HG03565 (cell line): ENCODE measurements at regions not wholly inside any gene's neighbourhood (a gene's known extent, or its start where the extent isn't known, plus 50 kb on each side); places are given as distances from the start of the nearest gene placed in this dataset.
"Not testable (repeated sequence)": the region's sequence is repeated elsewhere in the genome, so short reads cannot be mapped to it uniquely, and the experiment has no call there.

Experiments
- ATAC-seq: cut with Tn5 transposase; IDR thresholded peaks from one replicate; pipeline ENCODE4 v1.9.1; 2021; ENCODE audit warnings: mild to moderate bottlenecking, moderate library complexity; ENCODE audit not compliant: unreplicated experiment

DNA sequence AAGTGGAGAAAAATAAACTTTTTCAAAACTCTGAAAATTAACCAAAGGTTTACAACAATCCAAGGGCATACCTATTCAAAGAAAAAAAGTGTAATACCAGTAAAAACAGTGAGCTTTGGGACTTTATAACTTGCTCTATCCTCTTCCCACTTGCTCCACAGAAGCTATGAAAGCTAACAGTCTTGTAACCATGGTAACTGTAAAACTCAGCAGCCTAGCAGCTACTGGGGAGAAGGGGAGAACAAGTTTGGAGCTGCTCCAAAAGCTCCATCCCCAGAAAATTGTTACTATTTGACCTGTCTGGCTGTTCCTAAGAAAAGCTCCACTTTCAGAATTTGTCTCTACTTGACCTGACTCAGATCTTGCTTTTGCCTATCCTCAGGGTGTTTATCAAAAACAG is 191.5 kb downstream of the OTUD1 start:
- no peak for ATAC-seq

DNA sequence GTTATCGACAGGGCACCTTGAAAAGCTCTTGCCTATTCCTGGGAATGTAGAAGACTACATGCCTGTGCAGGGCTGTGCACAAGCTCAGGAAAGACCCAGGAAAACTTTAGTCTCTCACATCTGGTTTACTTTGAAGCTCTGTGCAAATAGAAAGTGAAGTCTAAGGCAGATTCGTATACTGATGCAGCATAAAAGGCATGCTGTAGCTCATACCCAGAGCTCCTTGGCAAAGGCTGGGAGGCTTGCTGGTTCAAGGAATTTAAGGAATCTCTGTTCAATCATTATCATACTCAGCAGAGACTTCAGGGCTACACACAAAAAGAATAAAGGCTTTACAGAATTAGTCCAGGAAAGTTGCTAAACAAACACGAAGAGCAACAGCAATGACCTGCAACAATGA is 192.0 kb downstream of the OTUD1 start:
- ATAC-seq, result no peak

DNA sequence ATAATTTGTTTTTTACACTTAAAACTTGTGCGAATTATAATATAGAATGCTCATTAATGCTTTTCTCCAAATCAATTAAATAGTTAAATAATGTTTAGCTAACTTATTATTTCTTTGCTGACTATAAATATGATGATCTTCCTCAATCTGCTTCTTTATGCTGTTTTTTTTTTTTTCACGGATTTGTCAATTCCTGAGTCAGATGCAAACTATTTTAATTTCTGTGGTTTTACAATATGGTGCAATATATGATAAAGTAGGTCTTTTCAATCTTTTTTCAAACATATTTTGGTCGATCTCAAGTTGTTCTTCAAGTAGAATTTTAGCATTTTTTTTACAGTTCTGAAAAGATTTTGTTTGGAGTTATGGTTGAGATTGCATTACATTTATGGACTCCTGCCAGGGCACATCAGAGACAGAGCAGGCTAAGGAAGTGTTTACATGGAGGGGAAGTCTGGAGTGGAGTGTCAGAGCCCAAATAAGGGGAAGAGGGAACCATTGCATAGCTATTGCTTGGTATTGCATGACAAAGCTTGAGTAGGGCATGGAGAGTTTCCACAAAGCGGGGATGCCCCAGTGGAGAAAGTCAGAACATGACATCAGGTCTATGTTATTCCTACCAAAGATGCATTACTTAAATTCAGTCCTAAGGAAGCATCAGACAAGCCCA is 204.4 kb downstream of the OTUD1 start:
- ATAC-seq, result no peak

DNA sequence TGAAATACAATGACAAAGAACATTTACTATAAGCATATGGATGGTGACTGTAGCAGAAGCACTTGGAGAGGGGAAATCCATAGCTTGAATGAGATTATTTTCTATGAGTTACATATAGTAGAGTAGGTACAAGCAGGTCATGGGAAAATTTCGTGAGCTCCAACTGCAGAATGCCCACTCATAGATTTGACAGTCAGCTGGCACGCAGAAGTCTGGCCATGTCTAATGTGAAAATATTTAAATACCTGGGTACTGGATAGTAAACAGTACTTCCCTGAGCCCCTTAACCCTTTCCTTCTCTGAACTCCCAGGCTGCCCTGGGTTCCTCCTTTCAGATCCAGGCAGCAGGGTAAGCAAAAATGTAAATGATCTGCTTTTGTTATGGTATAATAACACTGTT is 209.7 kb downstream of the OTUD1 start:
- ATAC-seq, result no peak

DNA sequence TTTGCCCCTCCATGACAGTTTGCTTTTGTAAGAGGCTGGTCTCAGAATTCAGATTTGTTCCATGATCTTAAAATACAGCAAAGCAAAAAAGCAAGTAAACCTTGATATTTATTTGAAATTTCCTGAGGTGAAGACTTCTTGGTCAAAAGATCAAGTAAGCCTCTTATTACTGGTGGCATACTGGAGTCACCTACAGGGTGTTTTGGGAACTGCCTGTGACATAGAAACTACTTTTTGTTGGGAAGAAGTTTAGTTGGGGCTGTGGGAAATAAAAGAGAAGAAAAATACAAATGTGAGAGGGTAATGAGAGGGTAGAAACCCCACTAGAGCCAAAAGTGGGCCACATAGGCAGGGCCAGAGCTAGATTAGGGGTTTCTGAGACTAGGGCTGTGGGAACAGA is 217.9 kb downstream of the OTUD1 start:
- ATAC-seq, result no peak

DNA sequence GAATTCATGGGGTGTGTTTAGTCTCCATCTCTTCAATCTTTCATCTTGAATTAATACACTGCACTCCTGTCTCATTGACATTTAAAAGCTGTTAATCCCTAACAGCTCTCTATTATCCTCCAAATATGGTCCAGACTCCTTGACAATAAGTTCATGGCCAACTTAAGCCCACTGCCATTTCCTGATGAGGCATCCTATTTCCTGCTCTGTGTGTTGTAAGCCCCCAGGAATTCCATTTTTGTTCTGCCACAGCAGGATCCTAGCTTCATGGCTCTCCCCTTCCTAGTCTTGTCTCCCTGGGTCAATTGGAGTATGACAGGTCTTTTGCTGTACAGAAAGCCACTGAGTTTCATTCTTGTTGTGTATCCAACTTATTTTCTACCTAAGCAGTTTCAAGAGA is 218.8 kb downstream of the OTUD1 start:
- no peak for ATAC-seq

DNA sequence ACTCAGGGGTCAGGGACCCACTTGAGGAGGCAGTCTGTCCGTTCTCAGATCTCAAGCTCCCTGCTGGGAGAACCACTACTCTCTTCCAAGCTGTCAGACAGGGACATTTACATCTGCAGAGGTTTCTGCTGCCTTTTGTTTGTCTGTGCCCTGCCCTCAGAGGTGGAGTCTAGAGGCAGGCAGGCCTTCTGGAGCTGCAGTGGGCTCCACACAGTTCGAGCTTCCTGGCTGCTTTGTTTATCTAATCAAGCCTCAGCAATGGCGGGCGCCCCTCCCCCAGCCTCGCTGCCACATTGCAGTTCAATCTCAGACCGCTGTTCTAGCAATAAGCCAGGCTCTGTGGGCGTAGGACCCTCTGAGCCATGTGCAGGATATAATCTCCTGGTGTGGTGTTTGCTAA is 233.0 kb downstream of the OTUD1 start:
- ATAC-seq, result not testable (repeated sequence)

DNA sequence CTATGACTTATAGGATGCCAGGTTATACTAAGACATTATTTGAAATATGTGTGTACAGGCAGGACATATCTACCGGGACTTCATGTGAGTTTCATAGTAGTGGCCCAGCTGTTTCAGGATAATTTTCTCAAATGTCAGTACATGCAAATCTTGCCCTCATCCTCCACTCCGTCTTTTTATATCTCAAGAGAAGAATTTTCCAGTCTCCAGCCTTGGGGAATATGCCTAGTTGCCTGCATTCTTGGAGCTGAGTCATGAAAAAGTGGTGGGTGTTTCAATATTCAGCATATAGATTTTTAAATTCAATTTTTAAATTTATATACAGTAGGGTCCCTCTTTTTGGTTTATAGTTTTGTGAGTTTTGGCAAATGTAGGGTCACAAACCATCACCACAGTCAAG is 236.7 kb downstream of the OTUD1 start:
- no peak for ATAC-seq

DNA sequence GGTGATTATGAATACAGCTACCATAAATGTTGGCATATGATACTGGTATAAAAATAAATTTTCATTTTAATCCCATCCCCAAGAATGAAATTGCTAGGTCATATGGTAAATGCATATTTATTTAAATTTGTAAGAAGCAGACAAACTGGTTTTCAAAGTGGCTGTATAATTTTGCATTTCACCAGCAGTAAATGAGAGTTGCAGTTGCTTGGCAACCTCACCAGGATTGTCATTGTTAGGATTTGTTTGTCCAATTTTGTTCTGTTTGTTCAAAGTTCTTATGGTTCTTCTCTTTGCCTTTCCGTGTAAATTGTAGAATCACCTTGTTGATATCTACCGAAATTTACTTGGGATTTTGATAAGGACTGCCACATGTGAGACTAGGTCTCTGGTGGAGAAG is 237.4 kb downstream of the OTUD1 start:
- no peak for ATAC-seq

DNA sequence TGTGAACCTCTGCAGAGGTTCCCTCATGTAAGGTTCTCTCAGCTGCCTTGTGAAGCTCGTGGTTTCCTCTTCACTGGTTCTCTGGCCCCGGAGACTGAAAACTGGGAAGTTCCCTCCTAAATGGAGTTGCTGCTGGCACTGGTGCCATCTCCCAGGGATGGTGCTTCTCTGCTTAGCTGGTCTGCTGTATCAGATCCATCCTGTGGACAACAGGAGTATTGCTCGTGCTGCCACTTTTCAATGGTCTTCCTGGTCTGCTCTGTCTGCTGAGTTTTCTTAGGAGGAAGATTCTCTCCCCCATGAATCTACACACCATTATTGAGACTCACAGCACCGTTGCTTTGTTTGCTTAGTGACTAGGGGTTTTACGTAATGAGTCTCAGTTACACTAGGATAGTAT is 247.8 kb downstream of the OTUD1 start:
- ATAC-seq, result no peak

DNA sequence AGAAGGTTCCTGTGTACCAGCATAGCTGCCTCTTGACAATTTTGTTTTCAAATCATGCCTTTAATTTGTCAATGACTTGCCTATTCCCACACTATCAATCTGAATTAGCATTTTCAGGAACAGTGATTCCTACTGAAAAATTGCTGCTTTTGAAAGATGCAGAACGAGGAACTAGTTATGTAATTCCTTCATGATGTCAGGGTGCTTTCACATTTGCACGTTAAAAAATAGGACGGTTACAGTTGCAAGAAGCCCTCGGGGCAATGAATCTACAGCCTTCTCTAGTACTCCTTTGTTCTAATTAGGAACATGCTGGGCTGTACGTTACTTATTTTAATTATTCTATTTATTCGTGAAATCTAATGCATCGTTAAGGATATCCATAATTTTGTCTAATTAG is 253.9 kb downstream of the OTUD1 start:
- no peak for ATAC-seq

DNA sequence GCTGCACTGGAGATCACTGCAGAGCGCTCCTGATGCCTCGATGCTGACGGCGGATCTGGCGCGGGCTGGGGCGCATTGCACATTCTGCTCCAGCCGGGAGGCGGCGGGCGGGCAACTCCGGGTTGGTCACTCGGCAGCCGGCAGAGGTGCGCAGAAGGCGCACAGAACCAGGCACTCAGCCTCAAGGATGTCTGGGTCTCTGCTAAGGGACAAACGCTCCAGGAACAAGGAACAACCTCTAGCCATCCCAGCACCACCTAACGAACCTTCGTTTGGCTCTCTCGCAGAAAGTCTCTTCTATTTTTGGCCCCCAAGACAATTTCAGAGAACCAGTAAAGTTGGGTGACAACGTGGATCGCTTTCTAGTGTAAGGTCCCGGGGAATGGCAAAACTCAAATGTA is 254.6 kb downstream of the OTUD1 start:
- ATAC-seq, result no peak

DNA sequence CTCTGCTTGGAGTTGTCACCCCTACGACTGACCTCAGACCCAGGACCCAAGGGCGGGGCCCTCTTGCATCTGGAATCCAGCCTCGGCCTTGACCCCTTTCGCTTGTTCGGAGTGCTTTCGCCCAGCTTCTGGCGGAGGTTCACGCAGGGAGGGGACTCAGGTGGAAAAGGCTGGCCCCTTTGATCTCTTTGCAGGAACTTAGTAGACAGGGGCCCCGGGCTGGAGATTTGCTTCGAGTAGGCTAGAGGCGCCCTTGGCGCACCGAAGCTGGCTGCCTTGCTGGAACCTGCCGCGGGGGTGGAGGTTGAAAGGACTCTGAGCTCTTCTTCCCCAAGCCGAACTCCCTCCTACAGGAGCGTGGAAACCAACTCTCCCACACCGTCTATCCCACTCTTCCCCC is 255.1 kb downstream of the OTUD1 start:
- no peak for ATAC-seq

DNA sequence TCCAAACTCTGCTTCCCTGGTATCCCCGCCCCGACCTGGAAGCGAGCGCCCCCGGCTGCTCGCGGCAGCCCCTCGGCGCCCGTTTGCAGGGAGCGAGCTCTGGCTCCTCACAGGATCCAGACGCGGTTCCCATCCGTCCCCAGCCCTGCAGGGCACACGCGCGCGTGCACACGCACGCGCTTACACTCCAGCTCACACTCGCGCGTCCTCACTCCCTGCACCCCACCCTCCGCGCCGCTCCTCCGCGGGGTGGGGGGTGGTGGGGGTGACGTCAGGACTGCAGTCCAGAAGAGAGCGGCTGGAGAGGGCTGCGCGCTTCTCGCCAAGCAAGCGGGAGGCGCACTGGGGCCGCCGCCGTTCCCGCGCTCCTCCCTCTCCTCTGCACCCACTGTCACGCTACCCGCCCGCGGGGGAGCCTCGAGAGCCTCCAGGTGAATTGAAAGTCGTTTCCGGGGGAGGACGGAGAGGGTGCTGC is 255.6 kb downstream of the OTUD1 start:
- ATAC-seq, result no peak

DNA sequence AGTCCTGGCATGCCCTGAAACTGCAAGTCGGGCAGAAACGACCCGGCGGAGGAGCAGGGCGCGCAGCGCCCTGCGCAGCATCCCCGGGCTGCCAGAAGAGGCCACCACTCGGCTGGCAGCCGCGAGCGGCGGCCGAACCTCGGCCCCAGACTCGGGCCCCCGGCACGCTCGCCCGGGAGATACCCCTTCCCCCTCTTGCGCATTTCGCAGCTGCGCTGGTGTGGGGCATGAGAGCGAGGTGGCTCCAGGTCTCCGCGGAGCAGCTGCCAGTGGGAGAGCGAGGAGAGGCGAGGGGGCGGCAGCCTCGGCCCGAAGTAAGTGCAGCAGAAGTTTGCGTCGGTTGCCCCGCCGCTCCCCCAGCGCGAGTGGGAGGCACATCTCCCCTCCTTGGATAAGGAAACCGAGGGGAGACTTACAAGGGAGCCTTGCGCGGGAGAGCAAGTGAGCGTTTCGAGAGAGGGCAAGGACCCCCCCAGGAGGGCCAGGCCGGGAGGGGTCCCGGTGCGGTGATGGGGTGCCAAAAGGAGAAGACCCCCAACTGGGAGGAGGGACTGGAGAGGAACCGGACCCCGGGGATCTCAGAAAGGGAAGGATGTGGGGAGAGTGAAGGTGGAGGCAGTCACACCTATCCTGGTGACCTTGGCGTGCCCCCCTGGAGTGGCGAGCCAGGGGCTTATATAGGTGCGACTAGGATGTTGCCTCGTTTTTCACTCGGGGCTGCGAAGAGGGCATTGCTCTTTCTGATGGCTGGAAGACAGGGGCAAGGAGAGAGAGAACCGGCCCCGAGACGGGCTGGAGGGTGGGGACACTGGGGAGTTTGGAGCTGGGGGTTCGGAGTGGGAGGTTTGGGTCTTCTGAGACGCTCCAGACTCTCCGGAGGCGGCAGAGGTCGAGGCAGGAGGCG is 256.3 kb downstream of the OTUD1 start:
- ATAC-seq, result no peak

DNA sequence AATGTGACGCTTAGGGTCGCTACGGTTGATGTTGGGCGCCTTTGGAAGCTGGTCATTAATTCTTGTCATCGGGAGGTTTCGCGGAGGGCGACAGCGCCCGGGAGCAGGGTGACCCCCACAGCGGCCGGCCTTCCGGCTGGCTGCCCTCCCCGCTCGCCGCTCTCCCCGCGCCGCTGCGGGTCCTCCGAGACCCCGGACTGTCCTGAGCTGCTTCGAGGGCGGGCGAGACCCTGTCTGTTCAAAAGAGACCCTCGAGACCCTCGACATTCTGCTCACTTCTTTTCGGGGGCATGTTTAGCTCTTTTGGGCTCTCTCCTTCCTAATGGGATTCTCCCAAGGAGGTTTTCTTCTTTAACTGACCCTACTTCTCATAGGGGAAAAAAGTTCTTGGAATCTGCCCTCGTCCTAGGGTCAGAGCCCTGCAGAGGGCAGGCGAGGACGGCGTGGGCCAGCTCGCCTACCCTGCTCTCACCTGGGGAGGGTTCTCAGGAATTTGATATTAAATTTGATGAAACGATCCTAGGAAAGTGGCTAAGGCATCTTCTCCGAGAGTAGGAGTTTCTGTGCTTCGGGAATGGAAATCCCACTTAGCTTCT is 257.0 kb downstream of the OTUD1 start:
- ATAC-seq, result no peak

DNA sequence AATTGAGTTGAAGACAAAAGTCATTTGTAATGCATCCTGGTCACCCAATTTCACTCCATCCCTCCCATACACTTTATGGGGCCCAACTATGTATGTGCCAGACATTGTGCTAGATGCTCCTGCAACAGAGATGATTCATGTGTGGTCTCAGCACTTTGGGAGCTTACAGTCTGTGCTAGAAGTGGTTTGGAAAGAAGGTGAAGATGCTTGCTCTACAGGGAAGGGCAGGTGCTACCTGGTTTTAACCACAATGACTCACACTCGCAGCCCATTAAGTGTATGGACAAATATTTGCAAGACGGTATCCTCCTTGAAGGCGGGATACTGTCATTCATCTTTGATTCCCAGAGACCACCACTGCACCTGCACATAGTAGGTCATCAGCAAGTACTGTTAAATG is 257.6 kb downstream of the OTUD1 start:
- ATAC-seq, result no peak

DNA sequence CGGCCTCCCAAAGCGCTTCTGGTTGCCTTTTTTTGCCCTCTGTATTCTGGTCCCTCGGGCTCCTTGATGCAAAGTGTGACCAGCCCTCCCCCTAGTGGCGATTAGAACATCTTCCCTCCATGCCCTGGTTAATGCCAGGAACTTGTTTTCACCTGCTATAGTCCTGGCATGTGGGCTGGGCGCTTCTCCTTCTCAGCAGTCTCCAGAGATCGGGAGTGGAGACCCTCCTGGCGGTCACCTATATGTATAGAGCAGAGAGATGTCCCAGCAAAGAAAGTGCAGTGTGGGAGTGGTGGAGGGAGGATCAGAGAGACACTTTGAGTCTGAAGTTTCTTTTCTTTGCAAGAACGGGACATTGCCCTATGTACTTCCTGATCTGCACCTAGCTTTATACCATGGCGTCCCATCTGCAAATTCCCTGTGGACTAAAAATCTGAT is 264.1 kb downstream of the OTUD1 start:
- peak; percentile 93 for ATAC-seq

DNA sequence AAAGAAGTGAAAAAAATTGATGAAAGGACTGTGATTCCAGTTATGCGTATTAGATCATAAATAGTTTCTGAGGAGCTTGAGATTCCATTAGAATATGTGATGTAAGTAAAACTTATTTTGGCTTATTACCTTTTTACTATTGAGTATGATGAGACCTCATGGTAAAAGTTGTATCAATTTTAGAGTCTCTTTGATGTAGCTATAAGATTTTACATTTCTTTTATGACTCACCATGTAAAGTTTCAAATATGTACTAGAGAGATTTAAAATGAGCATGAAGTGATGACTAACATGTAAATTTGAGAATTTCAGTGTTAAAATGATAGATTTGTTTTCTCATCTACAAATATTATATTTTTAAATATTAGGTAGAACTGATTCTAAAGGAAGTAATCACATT is 276.5 kb downstream of the OTUD1 start:
- no peak for ATAC-seq

DNA sequence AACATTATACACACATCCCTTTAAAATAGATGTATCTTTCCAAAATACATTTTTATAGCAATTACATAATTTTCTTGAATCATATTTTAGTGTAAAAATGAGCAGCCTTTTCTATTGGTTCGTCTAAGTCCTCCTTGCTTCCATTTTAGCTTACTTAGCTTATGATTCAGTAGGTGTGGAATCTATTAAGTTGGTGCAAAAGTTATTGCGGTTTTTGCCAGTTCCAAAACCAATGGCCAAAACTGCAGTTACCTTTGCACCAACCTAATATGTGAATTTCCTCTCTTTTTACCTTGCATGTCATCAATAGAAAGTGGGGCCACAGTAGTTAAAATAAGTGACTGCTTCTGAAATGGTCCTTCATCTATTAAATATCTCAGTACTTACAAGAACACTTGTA is 279.0 kb downstream of the OTUD1 start:
- no peak for ATAC-seq

DNA sequence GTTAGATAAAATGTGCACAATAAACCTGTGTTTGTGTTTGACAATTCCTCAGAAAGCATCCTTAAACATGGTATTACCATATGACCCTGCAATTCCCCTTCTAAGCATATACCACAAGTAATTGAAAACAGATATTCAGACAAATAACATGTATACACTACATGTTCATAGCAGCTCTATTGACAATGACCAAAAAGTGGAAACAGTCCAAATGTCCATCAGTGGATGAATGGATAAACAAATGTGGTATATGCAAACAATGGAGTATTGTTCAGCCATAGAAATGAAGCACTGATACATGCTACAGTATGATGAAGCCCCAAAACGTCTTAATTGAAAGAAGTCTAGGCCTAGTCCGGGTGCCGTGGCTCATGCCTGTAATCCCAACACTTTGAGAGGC is 280.1 kb downstream of the OTUD1 start:
- no peak for ATAC-seq

DNA sequence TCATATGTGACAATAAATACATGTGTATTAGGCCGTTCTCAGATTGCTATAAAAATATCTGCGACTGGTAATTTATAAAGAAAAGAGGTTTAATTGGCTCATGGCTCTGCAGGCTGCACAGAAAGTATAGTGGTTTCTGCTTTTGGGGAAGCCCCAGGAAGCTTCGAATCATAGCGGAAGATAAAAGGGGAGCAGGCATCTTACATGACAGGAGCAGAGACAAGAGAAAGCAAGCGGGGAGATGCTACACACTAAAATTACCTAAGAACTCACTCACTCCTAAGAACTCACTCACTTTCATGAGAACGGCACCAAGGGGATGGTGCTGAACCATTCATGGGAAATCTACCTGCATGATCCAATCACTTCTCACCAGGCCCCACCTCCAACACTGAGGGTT is 284.9 kb downstream of the OTUD1 start:
- ATAC-seq, result no peak
